Left renal pelvis (tissue), 4 donors: ENCODE measurements at regions not wholly inside any gene's neighbourhood (a gene's known extent, or its start where the extent isn't known, plus 50 kb on each side); places are given as distances from the start of the nearest gene placed in this dataset.
"Not testable (repeated sequence)": the region's sequence is repeated elsewhere in the genome, so short reads cannot be mapped to it uniquely, and the experiment has no call there.

Experiments
- DNase-seq, 4 donors: peaks; one replicate each; pipeline ENCODE4 v3.0.0-alpha.2; 2013; ENCODE audit warnings: low read depth in 4 of 4, low spot score in 3 of 4

DNA sequence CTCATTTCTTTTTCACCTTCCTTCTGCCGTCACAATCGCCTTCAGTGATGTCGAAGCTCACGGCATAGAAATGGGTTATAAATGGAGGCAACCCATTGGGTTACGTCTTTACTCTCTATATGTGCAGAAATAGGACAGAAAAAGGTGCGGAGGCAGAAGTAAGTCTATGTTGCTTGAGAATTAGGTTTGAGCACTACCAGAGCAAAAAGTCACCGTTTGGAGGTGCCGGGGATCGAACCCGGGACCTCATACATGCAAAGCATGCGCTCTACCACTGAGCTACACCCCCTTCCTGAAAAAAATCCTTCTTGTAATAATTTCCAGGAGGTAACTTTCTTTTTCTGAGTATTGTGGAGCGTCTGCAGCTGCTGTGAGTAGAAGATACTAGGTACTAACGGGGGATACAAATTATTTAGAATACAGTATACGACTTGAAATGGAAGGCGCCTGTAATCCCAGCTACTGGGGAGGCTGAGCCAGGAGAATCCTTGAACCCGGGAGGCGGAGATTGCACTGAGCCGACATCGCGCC, 134.2 kb downstream of the TRIM27 start:
- no peak for DNase-seq

DNA sequence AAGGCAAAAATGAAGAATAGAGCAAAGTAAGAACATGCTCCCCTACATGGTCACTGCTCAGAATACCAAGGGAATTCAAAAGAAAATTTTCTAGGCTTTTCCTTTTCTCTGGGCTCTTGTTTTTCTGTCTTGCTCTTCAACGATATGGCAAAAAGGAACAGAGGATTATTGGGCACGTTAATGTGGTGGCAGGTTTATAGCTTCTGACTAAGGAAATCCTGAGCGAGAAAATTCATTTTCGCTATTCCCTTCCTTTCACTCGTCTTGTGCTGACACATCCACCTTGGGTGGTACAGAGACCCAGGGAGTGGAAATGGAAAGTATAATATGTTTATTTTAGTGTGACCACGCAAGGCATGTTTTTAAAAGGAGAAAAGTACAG, 132.8 kb downstream of the TRIM27 start:
- no peak for DNase-seq

DNA sequence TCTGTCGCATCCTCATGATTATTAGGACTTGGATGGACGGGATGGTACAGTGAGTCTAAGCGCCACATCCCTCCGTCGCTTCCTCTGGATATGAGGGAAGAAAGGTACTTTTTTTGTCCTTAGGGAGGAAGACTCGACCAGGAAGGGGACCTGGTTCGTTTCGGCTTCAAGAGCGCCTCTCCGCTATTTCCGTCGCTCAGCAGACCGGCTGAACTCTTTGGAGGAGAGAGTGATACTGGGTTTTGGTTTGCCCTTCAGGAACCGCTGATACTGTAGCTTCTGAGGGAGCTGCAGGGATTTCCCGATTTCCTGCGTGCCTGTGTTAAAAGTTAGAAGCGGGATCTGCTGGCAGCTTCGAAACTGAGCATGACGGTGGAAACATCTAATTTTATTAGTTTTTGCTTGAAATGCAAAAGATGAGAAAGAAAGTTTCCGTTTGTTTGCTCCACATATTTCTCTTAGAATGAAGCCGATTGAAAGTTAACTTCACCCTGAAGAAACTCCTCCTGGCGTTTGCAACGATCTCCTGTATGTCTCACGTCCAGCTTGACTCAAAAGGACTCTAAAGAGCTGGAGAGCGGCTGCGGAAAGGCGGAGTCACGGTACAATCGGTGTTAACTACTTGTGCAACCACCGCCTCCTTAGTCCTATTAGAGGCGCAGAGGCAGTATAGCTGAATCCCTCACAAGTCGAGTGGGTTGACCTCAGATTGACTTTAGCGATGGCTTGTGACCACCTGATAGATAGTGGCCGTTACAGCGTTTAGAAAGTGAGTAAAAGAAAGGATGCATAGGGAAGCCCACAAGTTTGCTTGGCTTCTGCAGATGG, 129.4 kb downstream of the TRIM27 start:
- no peak for DNase-seq

- DNase-seq: not testable (repeated sequence)
These were observed 123.1 kb downstream of the TRIM27 start for GRCh38 chr6:28800647-28801046.

GRCh38 chr6:28802417-28803336, 121.1 kb downstream of the TRIM27 start:
- DNase-seq: no peak

- DNase-seq: no peak
These were observed 120.5 kb downstream of the TRIM27 start for GRCh38 chr6:28803337-28803709.

GRCh38 chr6:28807682-28808280, 116.0 kb downstream of the TRIM27 start:
- no peak for DNase-seq

DNA sequence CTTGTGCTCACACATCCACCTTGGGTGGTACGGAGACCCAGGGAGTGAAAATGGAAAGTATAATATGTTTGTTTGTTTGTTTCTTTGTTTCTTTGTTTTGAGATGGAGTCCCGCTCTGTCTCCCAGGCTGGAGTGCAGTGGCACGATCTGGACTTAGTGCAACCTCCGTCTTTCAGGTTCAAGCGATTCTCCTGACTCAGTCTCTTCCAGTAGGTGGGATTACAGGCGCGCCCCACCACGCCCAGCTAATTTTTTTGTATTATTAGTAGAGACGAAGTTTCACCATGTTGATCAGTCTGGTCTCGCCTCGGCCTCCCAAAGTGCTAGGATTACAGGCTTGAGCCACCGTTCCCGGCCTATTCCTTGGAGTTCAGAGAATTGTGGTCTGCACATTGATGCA, 115.4 kb downstream of the TRIM27 start:
- no peak for DNase-seq

DNA sequence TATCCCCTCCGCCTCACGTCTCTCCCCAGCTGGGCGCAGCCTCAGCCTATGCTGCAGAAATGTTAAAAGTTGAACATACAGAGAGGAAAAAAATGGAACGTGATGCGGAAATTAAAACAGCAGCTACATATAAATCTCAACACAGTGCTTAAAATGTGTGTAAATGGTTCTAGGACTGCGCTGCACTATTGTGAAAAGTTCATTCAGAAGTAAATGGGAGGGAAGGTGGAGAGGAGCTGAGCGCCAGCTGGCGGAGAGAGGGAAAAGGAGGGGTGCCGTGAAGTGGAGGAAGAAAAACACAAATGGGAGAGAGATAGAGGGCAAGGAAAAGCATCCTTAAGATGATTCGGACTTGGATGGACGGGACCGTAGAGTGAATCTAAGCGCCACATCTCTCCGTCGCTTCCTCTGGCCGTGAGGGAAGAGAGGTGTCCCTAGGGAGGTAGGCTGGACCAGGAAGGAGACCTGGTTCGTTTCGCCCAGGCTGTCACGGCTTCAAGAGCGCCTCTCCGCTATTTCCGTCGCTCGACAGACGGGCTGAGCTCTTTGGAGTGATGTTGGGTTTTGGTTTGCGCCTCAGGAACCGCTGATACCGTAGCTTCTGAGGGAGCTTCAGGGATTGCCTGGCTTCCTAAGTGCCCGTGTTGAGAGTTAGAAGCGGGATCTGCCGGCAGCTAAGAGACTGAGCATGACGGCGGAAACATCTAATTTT, 113.7 kb downstream of the TRIM27 start:
- no peak for DNase-seq

DNA sequence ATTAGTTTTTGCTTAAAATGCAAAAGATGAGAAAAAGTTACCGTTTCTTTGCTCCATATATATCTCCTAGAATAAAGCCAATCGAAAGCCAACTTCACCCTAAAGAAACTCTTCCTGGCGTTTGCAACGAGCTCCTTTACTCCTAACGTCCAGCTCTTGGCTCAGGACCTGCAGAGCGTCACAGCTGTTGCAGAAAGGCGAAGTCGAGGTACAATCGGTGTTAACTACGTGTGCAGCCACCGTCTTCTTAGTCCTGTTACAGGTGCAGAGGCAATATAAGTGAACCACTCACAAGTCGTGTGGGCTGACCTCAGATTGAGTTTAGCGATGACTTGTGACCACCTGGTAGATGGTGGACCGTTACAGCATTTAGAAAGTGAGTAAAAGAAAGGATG, 113.1 kb downstream of the TRIM27 start:
- no peak for DNase-seq

DNA sequence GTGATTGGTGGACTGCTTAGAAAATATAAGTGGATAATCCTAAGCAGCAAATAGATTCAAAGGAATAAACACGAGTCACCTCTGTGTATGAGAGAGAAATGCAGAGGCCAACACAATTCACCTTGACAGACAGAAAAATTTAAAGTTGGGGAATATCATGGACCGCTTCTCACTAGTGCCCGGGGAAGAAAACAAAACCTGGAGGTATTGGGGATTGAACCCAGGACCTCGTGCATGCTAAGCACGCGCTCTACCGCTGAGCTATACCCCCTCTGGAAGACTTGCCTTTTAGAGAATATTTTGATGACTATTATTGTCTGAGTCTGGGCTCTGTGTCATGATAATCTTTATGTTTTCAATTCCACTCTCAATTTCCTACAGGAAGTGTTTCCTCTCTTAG, 111.9 kb downstream of the TRIM27 start:
- no peak for DNase-seq

GRCh38 chr6:28812778-28813569, 110.8 kb downstream of the TRIM27 start:
- DNase-seq: no peak

DNA sequence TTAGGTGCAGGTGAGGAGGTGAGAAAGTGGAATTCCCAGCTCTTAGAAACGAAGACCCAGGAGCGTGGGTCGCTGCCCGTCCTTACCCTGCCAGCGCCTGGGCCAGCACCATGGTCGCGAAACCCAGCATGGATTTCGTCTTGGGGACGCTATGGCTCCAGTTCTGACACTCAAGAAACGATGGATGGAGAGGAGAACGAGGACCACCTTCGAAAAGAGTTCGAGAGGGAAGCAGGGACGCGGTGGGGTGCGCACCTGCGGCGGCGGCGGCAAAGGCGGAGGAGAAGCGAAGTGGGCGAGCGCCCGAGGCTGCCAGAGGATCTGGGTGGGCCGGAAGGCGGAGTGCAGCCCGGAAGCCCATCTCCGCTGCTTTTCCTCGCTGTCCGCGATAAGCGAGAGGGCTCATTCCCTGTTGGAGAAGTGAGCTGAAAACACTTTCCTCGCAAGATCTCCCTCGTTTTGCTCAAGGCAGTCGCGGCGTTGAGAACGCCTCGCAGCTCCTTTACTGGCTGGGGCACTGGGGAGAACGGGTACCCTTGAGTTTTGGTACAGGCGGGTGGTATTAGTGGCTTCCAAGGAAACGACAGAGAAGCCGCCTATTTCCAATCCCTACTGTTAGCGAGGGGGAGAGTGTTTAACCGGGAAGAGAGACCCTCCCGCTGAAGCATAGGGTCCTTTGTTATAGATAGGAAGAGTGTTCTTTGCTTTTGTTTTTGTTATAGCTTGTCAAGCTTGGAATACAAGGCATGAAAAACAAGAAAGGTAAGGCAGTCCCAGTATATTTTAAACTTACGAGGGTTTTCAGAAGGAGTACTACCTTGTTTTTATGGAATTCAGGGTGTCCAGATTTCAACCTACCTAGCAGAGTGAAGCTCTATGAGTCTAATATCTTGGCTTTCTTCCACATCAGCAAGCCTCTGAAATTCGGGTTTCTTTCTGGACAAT, 109.5 kb downstream of the TRIM27 start:
- DNase-seq: no peak

- no peak for DNase-seq
These were observed 107.4 kb downstream of the TRIM27 start for GRCh38 chr6:28816339-28816908.

- DNase-seq: no peak
These were observed 106.6 kb downstream of the TRIM27 start for GRCh38 chr6:28816909-28817807.

DNA sequence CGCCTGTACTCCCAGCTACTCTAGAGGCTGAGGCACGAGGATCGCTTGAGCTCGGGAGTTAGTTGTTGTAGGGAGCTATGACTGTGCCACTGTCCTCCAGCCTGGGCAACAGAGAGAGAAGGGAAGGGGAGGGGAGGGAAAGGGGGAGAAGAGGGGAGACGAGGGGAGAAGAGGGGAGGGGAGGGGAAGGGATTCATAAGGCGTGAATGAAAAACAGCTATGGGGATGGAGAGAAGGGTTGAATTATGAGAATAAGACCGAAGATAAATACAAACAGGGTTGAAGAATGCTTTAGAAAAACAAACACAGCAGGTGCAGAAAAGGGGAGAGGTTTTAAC, 106.0 kb downstream of the TRIM27 start:
- DNase-seq: no peak
